H1 (cell line): ENCODE measurements at regions not wholly inside any gene's neighbourhood (a gene's known extent, or its start where the extent isn't known, plus 50 kb on each side); places are given as distances from the start of the nearest gene placed in this dataset.

Experiments used
- NRF1 ChIP-seq: IDR thresholded peaks from 2 replicates; pipeline ENCODE4 v1.6.1; 2011; ENCODE audit warnings: mild to moderate bottlenecking, low read depth, low read length, improper control_type of control experiment

GRCh38 chr7:17530244-17530643, 231.8 kb downstream of the AHR start (continued):
- no peak for TF ChIP-seq NRF1
